Mesenchymal stem cell (in vitro differentiated cells and primary cell): ENCODE measurements at regions not wholly inside any gene's neighbourhood (a gene's known extent, or its start where the extent isn't known, plus 50 kb on each side); places are given as distances from the start of the nearest gene placed in this dataset.
A peak's percentile ranks its signal among the peaks of the same experiment; 100 is the strongest.

Source experiments
- DNase-seq: peaks from one replicate; pipeline ENCODE4 v3.0.0-alpha.2; 2013
- H2AFZ ChIP-seq: one replicate; pipeline ENCODE4 v1.6.1; 2013; ENCODE audit warnings: low read depth, mild to moderate bottlenecking, control low read depth, inconsistent platforms, low read length, moderate library complexity
- H2AK5ac ChIP-seq: 2 replicates; pipeline ENCODE4 v1.6.1; 2013; ENCODE audit warnings: low read length, moderate library complexity, mild to moderate bottlenecking, inconsistent platforms; ENCODE audit not compliant: severe bottlenecking
- H2BK120ac ChIP-seq: one replicate; pipeline ENCODE4 v1.6.1; 2013; ENCODE audit warnings: low read depth, mild to moderate bottlenecking, inconsistent platforms, low read length, moderate library complexity
- H2BK12ac ChIP-seq, 2 experiments: one replicate each; pipeline ENCODE4 v1.6.1; 2013; ENCODE audit warnings: inconsistent platforms in 2 of 2, low read length in 2 of 2, mild to moderate bottlenecking in 2 of 2, moderate library complexity in 2 of 2, control low read depth in 1 of 2
- H2BK15ac ChIP-seq: one replicate; pipeline ENCODE4 v1.6.1; 2013; ENCODE audit warnings: mild to moderate bottlenecking, low read depth, inconsistent platforms; ENCODE audit not compliant: poor library complexity, severe bottlenecking
- H2BK5ac ChIP-seq: 2 replicates; pipeline ENCODE4 v1.6.1; 2013; ENCODE audit warnings: low read depth, mild to moderate bottlenecking, low read length, control low read depth, inconsistent platforms; ENCODE audit not compliant: poor library complexity, severe bottlenecking
- H3K14ac ChIP-seq, 2 experiments: one replicate each; pipeline ENCODE4 v1.6.1; 2013; ENCODE audit warnings: inconsistent platforms in 2 of 2, low read length in 2 of 2, control low read depth in 1 of 2, mild to moderate bottlenecking in 1 of 2, moderate library complexity in 1 of 2
- H3K18ac ChIP-seq, 2 experiments: one replicate each; pipeline ENCODE4 v1.6.1; 2013; ENCODE audit warnings: inconsistent platforms in 2 of 2, low read length in 2 of 2, control low read depth in 1 of 2, low read depth in 1 of 2, mild to moderate bottlenecking in 1 of 2
- H3K23ac ChIP-seq, 2 experiments: one replicate each; pipeline ENCODE4 v1.6.1; 2013; ENCODE audit warnings: inconsistent platforms in 2 of 2, low read length in 2 of 2, mild to moderate bottlenecking in 2 of 2, moderate library complexity in 2 of 2, control low read depth in 1 of 2
- H3K27ac ChIP-seq: 2 replicates; pipeline ENCODE4 v1.5.1; 2013; ENCODE audit warnings: mild to moderate bottlenecking, moderate library complexity, low read length, control low read depth, inconsistent platforms; ENCODE audit not compliant: poor library complexity, severe bottlenecking
- H3K27me3 ChIP-seq, 2 experiments: 2 replicates each; pipeline versions ENCODE4 v1.6.1 to v1.7.0; 2013; ENCODE audit warnings: low read length in 2 of 2, mild to moderate bottlenecking in 2 of 2, moderate library complexity in 2 of 2, control low read depth in 1 of 2, inconsistent platforms in 1 of 2; ENCODE audit not compliant: control insufficient read depth in 1 of 2, insufficient read depth in 1 of 2
- H3K36me3 ChIP-seq, 2 experiments: 2 replicates each; pipeline versions ENCODE4 v1.6.1 to v1.7.0; 2013; ENCODE audit warnings: low read length in 2 of 2, control low read depth in 1 of 2, inconsistent platforms in 1 of 2, low read depth in 1 of 2, mild to moderate bottlenecking in 1 of 2; ENCODE audit not compliant: insufficient read depth in 2 of 2, control insufficient read depth in 1 of 2
- H3K4ac ChIP-seq, 2 experiments: one replicate each; pipeline ENCODE4 v1.6.1; 2013; ENCODE audit warnings: inconsistent platforms in 2 of 2, low read length in 2 of 2, mild to moderate bottlenecking in 2 of 2, moderate library complexity in 2 of 2, control low read depth in 1 of 2, low read depth in 1 of 2
- H3K4me1 ChIP-seq: 2 replicates; pipeline ENCODE4 v1.6.1; 2013; ENCODE audit warnings: low read depth, low read length, control low read depth; ENCODE audit not compliant: control insufficient read depth, insufficient read depth
- H3K4me2 ChIP-seq: 2 replicates; pipeline ENCODE4 v1.6.1; 2013; ENCODE audit warnings: low read length, mild to moderate bottlenecking, inconsistent platforms; ENCODE audit not compliant: poor library complexity, severe bottlenecking
- H3K4me3 ChIP-seq, 2 experiments: 2 replicates each; pipeline versions ENCODE4 v1.5.1 to v1.7.0; 2013; ENCODE audit warnings: low read length in 2 of 2, mild to moderate bottlenecking in 2 of 2, control low read depth in 1 of 2, low read depth in 1 of 2; ENCODE audit not compliant: insufficient read depth in 1 of 2
- H3K79me1 ChIP-seq: replicated peaks from 2 replicates; pipeline ENCODE4 v1.6.1; 2013; ENCODE audit warnings: mild to moderate bottlenecking, control low read depth, low read length, inconsistent platforms; ENCODE audit not compliant: poor library complexity, severe bottlenecking
- H3K9ac ChIP-seq: 2 replicates; pipeline ENCODE4 v1.7.0; 2013; ENCODE audit warnings: mild to moderate bottlenecking, low read length, moderate library complexity
- H3K9me3 ChIP-seq: 2 replicates; pipeline ENCODE4 v1.7.0; 2013; ENCODE audit warnings: mild to moderate bottlenecking, low read length; ENCODE audit not compliant: control insufficient read depth
- H4K8ac ChIP-seq: one replicate; pipeline ENCODE4 v1.6.1; 2013; ENCODE audit warnings: inconsistent platforms, mild to moderate bottlenecking, low read length, moderate library complexity
- H4K91ac ChIP-seq: one replicate; pipeline ENCODE4 v1.6.1; 2013; ENCODE audit warnings: mild to moderate bottlenecking, low read length, inconsistent platforms
- WGBS: methylation state at CpG from one replicate; pipeline ENCODE4 v1.1.7; 2013; ENCODE audit warnings: mixed read lengths; 5-methylcytosine and 5-hydroxymethylcytosine counted together

- Histone ChIP-seq H4K8ac (no peak overlapping the region), H2BK5ac (no peak overlapping the region), H3K27ac (no peak overlapping the region), H3K9ac (no peak overlapping the region), H3K27me3 (peaks cover 0 to 3% of the 10 kb centered on the region in 2 experiments), H3K23ac (no peak overlapping the region), H3K4me1 (peaks cover 7% of the 10 kb centered on the region), H3K4ac (no peak overlapping the region), H3K9me3 (no peaks in the 10 kb centered on the region), H2AFZ (no peak overlapping the region), H2BK12ac (no peak overlapping the region), H2AK5ac (no peak overlapping the region), H3K4me2 (no peak overlapping the region), H3K4me3 (no peak overlapping the region), H4K91ac (no peak overlapping the region), H3K36me3 (no peaks in the 10 kb centered on the region), H2BK120ac (no peak overlapping the region), H2BK15ac (no peak overlapping the region), H3K79me1 (no peaks in the 10 kb centered on the region), H3K18ac (peak overlapping the region in 1 of 2 experiments; percentile 43), H3K14ac (no peak overlapping the region)
- DNase-seq = no peak
- no CpG with 5 or more reads among the region's 1 CpG for WGBS
Observed at GRCh38 chr15:88994286-88994685, 81.1 kb upstream of the MFGE8 start.

DNA sequence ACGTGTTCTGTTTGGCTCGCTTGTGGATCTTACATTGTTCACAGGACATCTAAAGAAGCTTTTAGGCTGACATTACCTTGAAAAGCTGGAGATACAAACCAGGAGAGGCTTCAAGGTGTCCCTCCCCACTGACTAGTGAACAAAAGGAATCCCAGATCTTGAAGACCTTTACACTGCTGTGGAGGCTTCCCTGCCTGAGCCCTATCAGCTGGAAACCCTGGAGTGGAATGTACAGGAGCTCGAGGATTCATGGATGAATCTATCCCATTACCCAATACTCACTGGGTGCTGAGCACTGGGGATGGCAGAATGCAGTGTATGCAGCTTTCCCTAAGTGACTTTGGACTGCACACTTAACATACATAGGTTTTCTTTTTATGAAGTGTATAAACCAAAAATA is 82.3 kb upstream of the MFGE8 start:
- DNase-seq = no peak
- Histone ChIP-seq H3K9me3 (no peaks in the 10 kb centered on the region), H3K23ac (no peak overlapping the region), H2BK5ac (no peak overlapping the region), H2BK15ac (no peak overlapping the region), H2AFZ (no peak overlapping the region), H2AK5ac (no peak overlapping the region), H4K91ac (no peak overlapping the region), H3K9ac (no peak overlapping the region), H3K36me3 (no peaks in the 10 kb centered on the region), H3K4ac (no peak overlapping the region), H3K4me2 (no peak overlapping the region), H3K27me3 (peaks cover 0 to 6% of the 10 kb centered on the region in 2 experiments), H2BK120ac (no peak overlapping the region), H3K79me1 (no peaks in the 10 kb centered on the region), H3K4me1 (peaks cover 3% of the 10 kb centered on the region), H3K18ac (no peak overlapping the region), H4K8ac (no peak overlapping the region), H3K27ac (no peak overlapping the region), H3K4me3 (no peak overlapping the region), H3K14ac (no peak overlapping the region), H2BK12ac (no peak overlapping the region)
- 29% methylated on average over 2 of the region's 3 CpGs for WGBS

- Histone ChIP-seq H2BK120ac (no peak overlapping the region), H3K4me3 (no peak overlapping the region), H3K18ac (no peak overlapping the region), H2BK12ac (no peak overlapping the region), H3K27me3 (peaks cover 0 to 6% of the 10 kb centered on the region in 2 experiments), H3K79me1 (no peaks in the 10 kb centered on the region), H3K27ac (no peak overlapping the region), H3K23ac (no peak overlapping the region), H2AFZ (no peak overlapping the region), H3K4ac (no peak overlapping the region), H4K8ac (no peak overlapping the region), H2AK5ac (no peak overlapping the region), H2BK5ac (no peak overlapping the region), H2BK15ac (no peak overlapping the region), H3K9me3 (no peaks in the 10 kb centered on the region), H4K91ac (no peak overlapping the region), H3K4me1 (peaks cover 5% of the 10 kb centered on the region), H3K36me3 (no peaks in the 10 kb centered on the region), H3K4me2 (no peak overlapping the region), H3K9ac (no peak overlapping the region), H3K14ac (no peak overlapping the region)
- 98% methylated on average over 2 of the region's 3 CpGs for WGBS
- DNase-seq = no peak
Observed at GRCh38 chr15:88997531-88997930, 84.4 kb upstream of the MFGE8 start.

DNA sequence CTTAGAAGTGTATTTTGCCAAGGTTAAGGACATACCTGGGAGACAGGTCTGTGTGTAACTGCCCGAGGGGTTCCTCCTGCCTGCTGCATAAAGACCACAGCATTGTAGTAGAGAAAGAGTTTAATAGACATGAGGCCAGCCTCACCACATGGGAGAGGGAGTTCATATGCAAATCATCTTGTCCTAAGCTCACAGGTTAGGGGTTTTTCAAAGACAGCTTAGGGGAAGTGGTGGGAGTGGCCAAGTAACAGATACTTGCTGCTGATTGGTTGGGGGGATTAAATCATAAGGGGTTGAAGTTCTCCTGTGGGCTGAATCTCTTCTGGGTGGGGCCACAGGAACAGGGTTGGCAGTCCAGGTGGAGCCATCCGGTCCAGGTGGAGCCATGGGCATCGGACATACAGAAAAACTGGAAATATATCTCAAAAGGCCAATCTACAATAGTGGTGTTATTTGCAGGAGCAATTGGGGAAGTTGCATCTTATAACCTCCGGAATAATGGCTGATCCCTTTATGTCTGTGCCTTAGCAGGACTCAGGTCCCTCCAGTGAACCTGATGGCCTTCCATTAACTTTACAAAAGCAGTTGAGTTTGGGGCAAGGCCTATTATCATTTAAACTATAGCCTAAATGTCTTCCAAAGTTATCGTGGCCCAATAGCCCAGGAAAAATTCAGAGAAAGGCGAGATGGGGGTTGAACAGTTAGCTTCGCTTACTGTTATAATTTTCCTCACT is 86.0 kb upstream of the MFGE8 start:
- Histone ChIP-seq H2AK5ac (no peak overlapping the region), H2AFZ (no peak overlapping the region), H2BK5ac (no peak overlapping the region), H3K27ac (no peak overlapping the region), H3K36me3 (no peaks in the 10 kb centered on the region), H2BK12ac (no peak overlapping the region), H3K27me3 (peaks cover 0 to 6% of the 10 kb centered on the region in 2 experiments), H3K9me3 (no peaks in the 10 kb centered on the region), H3K4me2 (no peak overlapping the region), H3K79me1 (no peaks in the 10 kb centered on the region), H4K8ac (no peak overlapping the region), H3K4me1 (peaks cover 5% of the 10 kb centered on the region), H2BK15ac (peak overlapping the region; percentile 93), H3K23ac (no peak overlapping the region), H2BK120ac (no peak overlapping the region), H3K9ac (no peak overlapping the region), H3K4ac (no peak overlapping the region), H4K91ac (no peak overlapping the region), H3K4me3 (no peak overlapping the region), H3K18ac (no peak overlapping the region), H3K14ac (no peak overlapping the region)
- WGBS = 87% methylated on average over 6 of the region's 7 CpGs
- no peak for DNase-seq
